Gastroesophageal sphincter (tissue), 2 donors: ENCODE measurements at regions not wholly inside any gene's neighbourhood (a gene's known extent, or its start where the extent isn't known, plus 50 kb on each side); places are given as distances from the start of the nearest gene placed in this dataset.
"Not testable (repeated sequence)": the region's sequence is repeated elsewhere in the genome, so short reads cannot be mapped to it uniquely, and the experiment has no call there.

Experiments
- POLR2A ChIP-seq, 2 donors: fragments of 450-650 bp; IDR thresholded peaks; one replicate each; pipeline ENCODE4 v1.6.1; 2017; ENCODE audit warnings: antibody characterized with exemption in 2 of 2, mild to moderate bottlenecking in 2 of 2, moderate library complexity in 1 of 2
- POLR2AphosphoS5 ChIP-seq: sonication (generic); formaldehyde crosslinking; IDR thresholded peaks from one replicate; pipeline ENCODE4 v1.6.1; 2017; ENCODE audit warnings: antibody characterized with exemption

- not testable (repeated sequence) for TF ChIP-seq POLR2AphosphoS5; POLR2A (IDR thresholded peaks at IDR 0.05)
Observed at GRCh38 chr4:151597691-151598090, 163.1 kb downstream of the GATB start.
